ENCODE measurements at regions not wholly inside any gene's neighbourhood (a gene's known extent, or its start where the extent isn't known, plus 50 kb on each side); places are given as distances from the start of the nearest gene placed in this dataset.
"Not testable (repeated sequence)": the region's sequence is repeated elsewhere in the genome, so short reads cannot be mapped to it uniquely, and the experiment has no call there.

GRCh38 chr5:15096686-15097085, 225.1 kb upstream of the ANKH start:
- not testable (repeated sequence) for DNase-seq (ENCODE audit: low read depth)

GRCh38 chr5:15092801-15093200, 221.2 kb upstream of the ANKH start:
- DNase-seq (ENCODE audit: low read depth): no peak

GRCh38 chr5:15085671-15086070, 214.1 kb upstream of the ANKH start:
- DNase-seq (ENCODE audit: low read depth): no peak

- no peak for DNase-seq (ENCODE audit: low read depth)
These were observed 210.5 kb upstream of the ANKH start for GRCh38 chr5:15082096-15082495.

GRCh38 chr5:15080219-15080618, 208.6 kb upstream of the ANKH start:
- DNase-seq (ENCODE audit: low read depth): no peak

GRCh38 chr5:15079566-15079965, 208.0 kb upstream of the ANKH start:
- DNase-seq (ENCODE audit: low read depth): no peak

- DNase-seq (ENCODE audit: low read depth): no peak
These were observed 203.1 kb upstream of the ANKH start for GRCh38 chr5:15074651-15075050.

GRCh38 chr5:15073453-15073852, 201.9 kb upstream of the ANKH start:
- no peak for DNase-seq (ENCODE audit: low read depth)

- DNase-seq (ENCODE audit: low read depth): no peak
These were observed 199.3 kb upstream of the ANKH start for GRCh38 chr5:15070907-15071306.

GRCh38 chr5:15069407-15069905, 197.9 kb upstream of the ANKH start:
- no peak for DNase-seq (ENCODE audit: low read depth)

GRCh38 chr5:15065091-15065490, 193.5 kb upstream of the ANKH start:
- DNase-seq (ENCODE audit: low read depth): no peak

GRCh38 chr5:15064396-15064795, 192.8 kb upstream of the ANKH start:
- DNase-seq (ENCODE audit: low read depth): no peak

- no peak for DNase-seq (ENCODE audit: low read depth)
These were observed 185.5 kb upstream of the ANKH start for GRCh38 chr5:15056988-15057592.

GRCh38 chr5:15044521-15044920, 172.9 kb upstream of the ANKH start:
- DNase-seq (ENCODE audit: low read depth): no peak

- no peak for DNase-seq (ENCODE audit: low read depth)
These were observed 165.8 kb upstream of the ANKH start for GRCh38 chr5:15037247-15037908.

- no peak for DNase-seq (ENCODE audit: low read depth)
These were observed 162.8 kb upstream of the ANKH start for GRCh38 chr5:15034379-15034778.

GRCh38 chr5:15031180-15031579, 159.6 kb upstream of the ANKH start:
- no peak for DNase-seq (ENCODE audit: low read depth)

- no peak for DNase-seq (ENCODE audit: low read depth)
These were observed 156.2 kb upstream of the ANKH start for GRCh38 chr5:15027764-15028163.

GRCh38 chr5:15026944-15027343, 155.4 kb upstream of the ANKH start:
- DNase-seq (ENCODE audit: low read depth): no peak

GRCh38 chr5:15026011-15026893, 154.7 kb upstream of the ANKH start:
- DNase-seq (ENCODE audit: low read depth): no peak

GRCh38 chr5:15023846-15024245, 152.3 kb upstream of the ANKH start:
- DNase-seq (ENCODE audit: low read depth): no peak

- no peak for DNase-seq (ENCODE audit: low read depth)
These were observed 151.7 kb upstream of the ANKH start for GRCh38 chr5:15023266-15023665.
